ENCODE measurements at regions not wholly inside any gene's neighbourhood (a gene's known extent, or its start where the extent isn't known, plus 50 kb on each side); places are given as distances from the start of the nearest gene placed in this dataset.

DNA sequence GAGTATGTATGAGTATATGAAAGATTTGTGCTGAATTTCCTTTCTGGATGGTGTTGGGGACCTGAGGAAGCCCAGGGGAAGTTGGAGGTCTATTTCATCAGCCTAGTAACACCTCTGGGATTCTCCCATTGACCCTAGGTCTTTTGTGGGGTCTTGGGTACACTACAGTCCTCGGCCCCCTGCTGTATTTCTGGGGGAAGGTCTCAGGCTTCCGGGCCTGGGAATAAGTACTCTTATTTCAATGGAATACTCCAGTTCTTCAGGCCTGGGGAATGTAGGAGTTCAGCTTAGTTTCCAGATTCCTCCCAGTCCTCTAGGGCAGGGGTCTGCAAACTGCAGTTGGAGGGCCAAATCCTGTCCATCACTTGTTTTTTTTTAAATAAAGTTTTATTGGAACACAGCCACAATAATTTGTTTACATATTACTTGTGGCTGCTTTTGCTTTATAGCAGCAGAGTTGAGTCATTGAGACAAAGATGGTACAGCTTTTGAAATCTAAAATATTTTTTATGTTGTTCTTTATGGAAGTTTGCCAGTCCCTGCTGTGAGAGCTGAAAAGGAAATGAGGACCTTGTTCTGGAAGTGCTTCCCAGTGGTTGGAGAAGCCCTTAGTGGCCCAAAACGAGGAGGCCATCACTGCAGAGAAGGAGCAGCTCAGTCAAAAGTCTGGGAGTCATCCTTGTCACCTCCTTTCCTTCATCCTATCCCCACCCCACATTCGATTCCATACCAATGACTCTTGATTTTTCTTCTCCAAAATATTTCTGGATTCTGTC lies 142.5 kb upstream of the HS3ST2 start:
- DNase-seq (ENCODE audit: low read depth) = no peak
- TF ChIP-seq, protein P1, sequence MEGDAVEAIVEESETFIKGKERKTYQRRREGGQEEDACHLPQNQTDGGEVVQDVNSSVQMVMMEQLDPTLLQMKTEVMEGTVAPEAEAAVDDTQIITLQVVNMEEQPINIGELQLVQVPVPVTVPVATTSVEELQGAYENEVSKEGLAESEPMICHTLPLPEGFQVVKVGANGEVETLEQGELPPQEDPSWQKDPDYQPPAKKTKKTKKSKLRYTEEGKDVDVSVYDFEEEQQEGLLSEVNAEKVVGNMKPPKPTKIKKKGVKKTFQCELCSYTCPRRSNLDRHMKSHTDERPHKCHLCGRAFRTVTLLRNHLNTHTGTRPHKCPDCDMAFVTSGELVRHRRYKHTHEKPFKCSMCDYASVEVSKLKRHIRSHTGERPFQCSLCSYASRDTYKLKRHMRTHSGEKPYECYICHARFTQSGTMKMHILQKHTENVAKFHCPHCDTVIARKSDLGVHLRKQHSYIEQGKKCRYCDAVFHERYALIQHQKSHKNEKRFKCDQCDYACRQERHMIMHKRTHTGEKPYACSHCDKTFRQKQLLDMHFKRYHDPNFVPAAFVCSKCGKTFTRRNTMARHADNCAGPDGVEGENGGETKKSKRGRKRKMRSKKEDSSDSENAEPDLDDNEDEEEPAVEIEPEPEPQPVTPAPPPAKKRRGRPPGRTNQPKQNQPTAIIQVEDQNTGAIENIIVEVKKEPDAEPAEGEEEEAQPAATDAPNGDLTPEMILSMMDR (conservative IDR thresholded peaks at IDR 0.05; ENCODE audit: low read depth, low read length) = no peak

GRCh38 chr16:22672830-22673210 lies 141.1 kb upstream of the HS3ST2 start:
- DNase-seq (ENCODE audit: low read depth) = no peak
- TF ChIP-seq, protein P1 (conservative IDR thresholded peaks at IDR 0.05; ENCODE audit: low read depth, low read length) = no peak
- H3K4me3 ChIP-seq (ENCODE audit: low read depth, low read length) = no peak overlapping the region

More for the DNA sequence above, 142.5 kb upstream of the HS3ST2 start:
- no peak overlapping the region for H3K4me3 ChIP-seq (ENCODE audit: low read depth, low read length)

GRCh38 chr16:22673421-22673831 lies 140.5 kb upstream of the HS3ST2 start:
- no peak overlapping the region for H3K4me3 ChIP-seq (ENCODE audit: low read depth, low read length)
- no peak for DNase-seq (ENCODE audit: low read depth)
- TF ChIP-seq, protein P1 (conservative IDR thresholded peaks at IDR 0.05; ENCODE audit: low read depth, low read length) = no peak

- DNase-seq (ENCODE audit: low read depth) = no peak
- no peak overlapping the region for H3K4me3 ChIP-seq (ENCODE audit: low read depth, low read length)
- TF ChIP-seq, protein P1 (conservative IDR thresholded peaks at IDR 0.05; ENCODE audit: low read depth, low read length) = no peak
Observed at GRCh38 chr16:22674832-22675191, 139.2 kb upstream of the HS3ST2 start.

GRCh38 chr16:22675745-22676540 lies 138.0 kb upstream of the HS3ST2 start:
- TF ChIP-seq, protein P1 (conservative IDR thresholded peaks at IDR 0.05; ENCODE audit: low read depth, low read length) = no peak
- no peak overlapping the region for H3K4me3 ChIP-seq (ENCODE audit: low read depth, low read length)
- DNase-seq (ENCODE audit: low read depth) = no peak

GRCh38 chr16:22677024-22677830 lies 136.7 kb upstream of the HS3ST2 start:
- TF ChIP-seq, protein P1 (conservative IDR thresholded peaks at IDR 0.05; ENCODE audit: low read depth, low read length) = no peak
- DNase-seq (ENCODE audit: low read depth) = no peak
- H3K4me3 ChIP-seq (ENCODE audit: low read depth, low read length) = no peak overlapping the region
